ENCODE measurements at regions not wholly inside any gene's neighbourhood (a gene's known extent, or its start where the extent isn't known, plus 50 kb on each side); places are given as distances from the start of the nearest gene placed in this dataset.

- no peak for DNase-seq
Measured at GRCh38 chr4:111512081-111512783, 633.0 kb upstream of the FAM241A start.

- no peak for DNase-seq
Measured at GRCh38 chr4:111519683-111520082, 625.6 kb upstream of the FAM241A start.

GRCh38 chr4:111530446-111530845 is 614.8 kb upstream of the FAM241A start:
- DNase-seq, result no peak

GRCh38 chr4:111535792-111536191 is 609.5 kb upstream of the FAM241A start:
- DNase-seq, result no peak

GRCh38 chr4:111537165-111537564 is 608.1 kb upstream of the FAM241A start:
- no peak for DNase-seq

GRCh38 chr4:111537871-111538270 is 607.4 kb upstream of the FAM241A start:
- no peak for DNase-seq

- DNase-seq, result no peak
Measured at GRCh38 chr4:111540671-111541070, 604.6 kb upstream of the FAM241A start.

GRCh38 chr4:111542056-111542455 is 603.2 kb upstream of the FAM241A start:
- no peak for DNase-seq

- no peak for DNase-seq
Measured at GRCh38 chr4:111546881-111547280, 598.4 kb upstream of the FAM241A start.

GRCh38 chr4:111556141-111556781 is 589.0 kb upstream of the FAM241A start:
- DNase-seq, result no peak

- DNase-seq, result no peak
Measured at GRCh38 chr4:111556851-111557250, 588.4 kb upstream of the FAM241A start.

- no peak for DNase-seq
Measured at GRCh38 chr4:111562826-111563225, 582.4 kb upstream of the FAM241A start.

GRCh38 chr4:111572470-111572869 is 572.8 kb upstream of the FAM241A start:
- DNase-seq, result no peak

GRCh38 chr4:111573386-111573785 is 571.9 kb upstream of the FAM241A start:
- DNase-seq, result no peak

- DNase-seq, result no peak
Measured at GRCh38 chr4:111579767-111580166, 565.5 kb upstream of the FAM241A start.

GRCh38 chr4:111595456-111595855 is 549.8 kb upstream of the FAM241A start:
- no peak for DNase-seq

GRCh38 chr4:111596491-111596890 is 548.8 kb upstream of the FAM241A start:
- no peak for DNase-seq

GRCh38 chr4:111601671-111602070 is 543.6 kb upstream of the FAM241A start:
- no peak for DNase-seq

- DNase-seq, result no peak
Measured at GRCh38 chr4:111602848-111603247, 542.4 kb upstream of the FAM241A start.

- no peak for DNase-seq
Measured at GRCh38 chr4:111605111-111605510, 540.1 kb upstream of the FAM241A start.

- no peak for DNase-seq
Measured at GRCh38 chr4:111610681-111611080, 534.6 kb upstream of the FAM241A start.

GRCh38 chr4:111618908-111619307 is 526.3 kb upstream of the FAM241A start:
- DNase-seq, result no peak

GRCh38 chr4:111628437-111628836 is 516.8 kb upstream of the FAM241A start:
- DNase-seq, result no peak

GRCh38 chr4:111630705-111631104 is 514.5 kb upstream of the FAM241A start:
- no peak for DNase-seq

Measured in NCI-H2081 treated with DMSO at 0.1 percent for 48 hours (cell line).